Lower leg skin (tissue), 3 donors: ENCODE measurements at regions not wholly inside any gene's neighbourhood (a gene's known extent, or its start where the extent isn't known, plus 50 kb on each side); places are given as distances from the start of the nearest gene placed in this dataset.

Experiments used
- POLR2A ChIP-seq, 2 donors: fragments of 450-650 bp; IDR thresholded peaks; one replicate each; pipeline ENCODE4 v1.6.1; 2016 to 2017; ENCODE audit warnings: antibody characterized with exemption in 2 of 2, mild to moderate bottlenecking in 1 of 2, moderate library complexity in 1 of 2
- TF ChIP-seq, protein P1 (sequence below), 3 donors: fragments of 450-650 bp; IDR thresholded peaks; one replicate each; pipeline ENCODE4 v1.5.1; 2016; ENCODE audit warnings: antibody characterized with exemption in 3 of 3, mild to moderate bottlenecking in 3 of 3, moderate library complexity in 2 of 3

DNA sequence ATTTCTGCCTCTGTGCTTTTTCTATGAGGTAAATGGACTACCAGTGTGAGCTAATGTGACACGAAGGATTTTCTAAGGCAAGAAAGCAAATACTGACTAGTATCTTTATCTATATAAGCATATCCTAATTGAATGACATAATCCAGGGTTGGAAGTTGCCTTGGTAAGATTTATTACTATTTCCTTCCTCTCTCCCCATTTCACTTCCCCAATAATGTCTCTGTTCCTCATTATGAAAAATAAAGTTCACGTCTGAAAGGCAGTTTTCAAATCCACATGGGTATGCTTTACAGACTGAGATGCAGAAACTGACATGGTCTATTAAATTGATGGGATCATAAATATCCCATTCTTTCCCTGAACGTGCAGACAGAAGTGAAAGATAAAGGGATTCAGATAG is 86.0 kb downstream of the DTWD1 start:
- TF ChIP-seq, protein P1, sequence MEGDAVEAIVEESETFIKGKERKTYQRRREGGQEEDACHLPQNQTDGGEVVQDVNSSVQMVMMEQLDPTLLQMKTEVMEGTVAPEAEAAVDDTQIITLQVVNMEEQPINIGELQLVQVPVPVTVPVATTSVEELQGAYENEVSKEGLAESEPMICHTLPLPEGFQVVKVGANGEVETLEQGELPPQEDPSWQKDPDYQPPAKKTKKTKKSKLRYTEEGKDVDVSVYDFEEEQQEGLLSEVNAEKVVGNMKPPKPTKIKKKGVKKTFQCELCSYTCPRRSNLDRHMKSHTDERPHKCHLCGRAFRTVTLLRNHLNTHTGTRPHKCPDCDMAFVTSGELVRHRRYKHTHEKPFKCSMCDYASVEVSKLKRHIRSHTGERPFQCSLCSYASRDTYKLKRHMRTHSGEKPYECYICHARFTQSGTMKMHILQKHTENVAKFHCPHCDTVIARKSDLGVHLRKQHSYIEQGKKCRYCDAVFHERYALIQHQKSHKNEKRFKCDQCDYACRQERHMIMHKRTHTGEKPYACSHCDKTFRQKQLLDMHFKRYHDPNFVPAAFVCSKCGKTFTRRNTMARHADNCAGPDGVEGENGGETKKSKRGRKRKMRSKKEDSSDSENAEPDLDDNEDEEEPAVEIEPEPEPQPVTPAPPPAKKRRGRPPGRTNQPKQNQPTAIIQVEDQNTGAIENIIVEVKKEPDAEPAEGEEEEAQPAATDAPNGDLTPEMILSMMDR (IDR thresholded peaks at IDR 0.05) = no peak
- no peak for TF ChIP-seq POLR2A (IDR thresholded peaks at IDR 0.05)
